ENCODE measurements at regions not wholly inside any gene's neighbourhood (a gene's known extent, or its start where the extent isn't known, plus 50 kb on each side); places are given as distances from the start of the nearest gene placed in this dataset.

DNA sequence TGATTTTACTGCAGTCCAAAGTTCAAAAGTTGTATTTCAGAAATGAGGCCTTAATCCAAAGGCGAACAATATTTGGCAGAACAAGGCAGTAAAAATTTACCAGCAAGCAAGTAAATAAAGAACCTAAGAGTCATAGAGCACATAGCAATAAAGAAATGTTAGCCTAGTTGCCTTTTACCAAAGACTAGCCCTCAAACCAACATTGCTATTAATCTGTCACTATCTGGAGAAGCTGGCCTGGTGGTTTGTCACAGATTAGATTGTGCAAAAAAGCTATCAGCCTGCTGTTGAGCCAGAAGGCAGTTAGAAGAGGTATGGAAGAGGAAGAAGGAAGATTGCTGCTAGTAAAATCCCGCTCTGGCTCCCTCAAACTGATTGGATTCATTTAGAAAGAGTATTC, 304.7 kb upstream of the KLF4 start:
- Histone ChIP-seq H3K36me3 (ENCODE audit: control insufficient read depth in 2 of 2, insufficient read depth in 1 of 2, low read length in 2 of 2) (no peaks in the 10 kb centered on the region), H3K4me3 (ENCODE audit: low read depth, low read length) (no peak overlapping the region), H3K4me1 (ENCODE audit: control insufficient read depth, insufficient read depth, low read length) (no peaks in the 10 kb centered on the region), H3K9me3 (ENCODE audit: control insufficient read depth, insufficient read depth, low read depth, low read length) (no peaks in the 10 kb centered on the region), H3K27ac (ENCODE audit: extremely low read depth, low read depth, low read length) (no peak overlapping the region)
- POLR2A ChIA-PET: no interaction called here
- CTCF ChIA-PET: no interaction called here
- TF ChIP-seq OSR2 (tag by site-specific recombination; IDR thresholded peaks at IDR 0.05): no peak
- TF ChIP-seq, protein P1, sequence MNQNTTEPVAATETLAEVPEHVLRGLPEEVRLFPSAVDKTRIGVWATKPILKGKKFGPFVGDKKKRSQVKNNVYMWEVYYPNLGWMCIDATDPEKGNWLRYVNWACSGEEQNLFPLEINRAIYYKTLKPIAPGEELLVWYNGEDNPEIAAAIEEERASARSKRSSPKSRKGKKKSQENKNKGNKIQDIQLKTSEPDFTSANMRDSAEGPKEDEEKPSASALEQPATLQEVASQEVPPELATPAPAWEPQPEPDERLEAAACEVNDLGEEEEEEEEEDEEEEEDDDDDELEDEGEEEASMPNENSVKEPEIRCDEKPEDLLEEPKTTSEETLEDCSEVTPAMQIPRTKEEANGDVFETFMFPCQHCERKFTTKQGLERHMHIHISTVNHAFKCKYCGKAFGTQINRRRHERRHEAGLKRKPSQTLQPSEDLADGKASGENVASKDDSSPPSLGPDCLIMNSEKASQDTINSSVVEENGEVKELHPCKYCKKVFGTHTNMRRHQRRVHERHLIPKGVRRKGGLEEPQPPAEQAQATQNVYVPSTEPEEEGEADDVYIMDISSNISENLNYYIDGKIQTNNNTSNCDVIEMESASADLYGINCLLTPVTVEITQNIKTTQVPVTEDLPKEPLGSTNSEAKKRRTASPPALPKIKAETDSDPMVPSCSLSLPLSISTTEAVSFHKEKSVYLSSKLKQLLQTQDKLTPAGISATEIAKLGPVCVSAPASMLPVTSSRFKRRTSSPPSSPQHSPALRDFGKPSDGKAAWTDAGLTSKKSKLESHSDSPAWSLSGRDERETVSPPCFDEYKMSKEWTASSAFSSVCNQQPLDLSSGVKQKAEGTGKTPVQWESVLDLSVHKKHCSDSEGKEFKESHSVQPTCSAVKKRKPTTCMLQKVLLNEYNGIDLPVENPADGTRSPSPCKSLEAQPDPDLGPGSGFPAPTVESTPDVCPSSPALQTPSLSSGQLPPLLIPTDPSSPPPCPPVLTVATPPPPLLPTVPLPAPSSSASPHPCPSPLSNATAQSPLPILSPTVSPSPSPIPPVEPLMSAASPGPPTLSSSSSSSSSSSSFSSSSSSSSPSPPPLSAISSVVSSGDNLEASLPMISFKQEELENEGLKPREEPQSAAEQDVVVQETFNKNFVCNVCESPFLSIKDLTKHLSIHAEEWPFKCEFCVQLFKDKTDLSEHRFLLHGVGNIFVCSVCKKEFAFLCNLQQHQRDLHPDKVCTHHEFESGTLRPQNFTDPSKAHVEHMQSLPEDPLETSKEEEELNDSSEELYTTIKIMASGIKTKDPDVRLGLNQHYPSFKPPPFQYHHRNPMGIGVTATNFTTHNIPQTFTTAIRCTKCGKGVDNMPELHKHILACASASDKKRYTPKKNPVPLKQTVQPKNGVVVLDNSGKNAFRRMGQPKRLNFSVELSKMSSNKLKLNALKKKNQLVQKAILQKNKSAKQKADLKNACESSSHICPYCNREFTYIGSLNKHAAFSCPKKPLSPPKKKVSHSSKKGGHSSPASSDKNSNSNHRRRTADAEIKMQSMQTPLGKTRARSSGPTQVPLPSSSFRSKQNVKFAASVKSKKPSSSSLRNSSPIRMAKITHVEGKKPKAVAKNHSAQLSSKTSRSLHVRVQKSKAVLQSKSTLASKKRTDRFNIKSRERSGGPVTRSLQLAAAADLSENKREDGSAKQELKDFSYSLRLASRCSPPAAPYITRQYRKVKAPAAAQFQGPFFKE (tag by site-specific recombination; IDR thresholded peaks at IDR 0.05; ENCODE audit: borderline replicate concordance): no peak
- no peak for TF ChIP-seq ZNF394 (tag by site-specific recombination; IDR thresholded peaks at IDR 0.05; ENCODE audit: borderline replicate concordance)
- TF ChIP-seq, protein P2, sequence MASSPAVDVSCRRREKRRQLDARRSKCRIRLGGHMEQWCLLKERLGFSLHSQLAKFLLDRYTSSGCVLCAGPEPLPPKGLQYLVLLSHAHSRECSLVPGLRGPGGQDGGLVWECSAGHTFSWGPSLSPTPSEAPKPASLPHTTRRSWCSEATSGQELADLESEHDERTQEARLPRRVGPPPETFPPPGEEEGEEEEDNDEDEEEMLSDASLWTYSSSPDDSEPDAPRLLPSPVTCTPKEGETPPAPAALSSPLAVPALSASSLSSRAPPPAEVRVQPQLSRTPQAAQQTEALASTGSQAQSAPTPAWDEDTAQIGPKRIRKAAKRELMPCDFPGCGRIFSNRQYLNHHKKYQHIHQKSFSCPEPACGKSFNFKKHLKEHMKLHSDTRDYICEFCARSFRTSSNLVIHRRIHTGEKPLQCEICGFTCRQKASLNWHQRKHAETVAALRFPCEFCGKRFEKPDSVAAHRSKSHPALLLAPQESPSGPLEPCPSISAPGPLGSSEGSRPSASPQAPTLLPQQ (tag by site-specific recombination; IDR thresholded peaks at IDR 0.05): no peak

DNA sequence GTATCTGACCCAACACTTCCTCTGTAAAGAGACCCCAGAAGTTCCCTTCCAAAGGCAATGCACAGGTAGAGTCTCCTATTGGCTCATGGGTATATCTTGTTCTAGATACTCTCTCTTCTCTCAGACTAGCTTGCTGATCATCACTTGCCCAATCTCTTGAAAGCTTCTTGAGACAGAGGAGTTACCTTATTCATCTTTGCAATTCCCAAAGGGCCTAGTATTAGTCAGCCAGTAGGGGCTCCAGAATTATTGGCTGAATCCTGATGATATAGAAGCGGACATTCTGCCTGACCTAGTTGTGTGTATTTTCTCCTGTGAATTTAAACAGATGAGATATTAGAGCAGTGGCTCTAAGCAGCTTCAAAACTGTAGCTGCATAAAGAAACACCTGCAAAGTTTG, 304.0 kb upstream of the KLF4 start:
- ChIA-PET POLR2A (no interaction called here), CTCF (interaction anchor here (0.6 to 1.9 kb wide), 2 partner anchors 10 to 476 kb away, joined by 3 to 6 read pairs; no protein-coding TSS in a partner anchor)

More for the DNA sequence above, 304.0 kb upstream of the KLF4 start:
- Histone ChIP-seq H3K9me3 (ENCODE audit: control insufficient read depth, insufficient read depth, low read depth, low read length) (no peaks in the 10 kb centered on the region), H3K27ac (ENCODE audit: extremely low read depth, low read depth, low read length) (no peak overlapping the region), H3K36me3 (ENCODE audit: control insufficient read depth in 2 of 2, insufficient read depth in 1 of 2, low read length in 2 of 2) (no peaks in the 10 kb centered on the region), H3K4me1 (ENCODE audit: control insufficient read depth, insufficient read depth, low read length) (no peaks in the 10 kb centered on the region), H3K4me3 (ENCODE audit: low read depth, low read length) (no peak overlapping the region)
- TF ChIP-seq, protein P3, sequence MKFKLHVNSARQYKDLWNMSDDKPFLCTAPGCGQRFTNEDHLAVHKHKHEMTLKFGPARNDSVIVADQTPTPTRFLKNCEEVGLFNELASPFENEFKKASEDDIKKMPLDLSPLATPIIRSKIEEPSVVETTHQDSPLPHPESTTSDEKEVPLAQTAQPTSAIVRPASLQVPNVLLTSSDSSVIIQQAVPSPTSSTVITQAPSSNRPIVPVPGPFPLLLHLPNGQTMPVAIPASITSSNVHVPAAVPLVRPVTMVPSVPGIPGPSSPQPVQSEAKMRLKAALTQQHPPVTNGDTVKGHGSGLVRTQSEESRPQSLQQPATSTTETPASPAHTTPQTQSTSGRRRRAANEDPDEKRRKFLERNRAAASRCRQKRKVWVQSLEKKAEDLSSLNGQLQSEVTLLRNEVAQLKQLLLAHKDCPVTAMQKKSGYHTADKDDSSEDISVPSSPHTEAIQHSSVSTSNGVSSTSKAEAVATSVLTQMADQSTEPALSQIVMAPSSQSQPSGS (tag by site-specific recombination; IDR thresholded peaks at IDR 0.05; ENCODE audit: low read depth): no peak
- no peak for TF ChIP-seq ZNF274 (IDR thresholded peaks at IDR 0.05; ENCODE audit: low read length)
- no peak for TF ChIP-seq ZNF274 (tag by site-specific recombination; IDR thresholded peaks at IDR 0.05; ENCODE audit: borderline replicate concordance)
- no peak for TF ChIP-seq ZNF670 (tag by site-specific recombination; IDR thresholded peaks at IDR 0.05; ENCODE audit: low read depth)
- no peak for TF ChIP-seq ZNF510 (tag by site-specific recombination; IDR thresholded peaks at IDR 0.05; ENCODE audit: insufficient replicate concordance)
- TF ChIP-seq, protein P4, sequence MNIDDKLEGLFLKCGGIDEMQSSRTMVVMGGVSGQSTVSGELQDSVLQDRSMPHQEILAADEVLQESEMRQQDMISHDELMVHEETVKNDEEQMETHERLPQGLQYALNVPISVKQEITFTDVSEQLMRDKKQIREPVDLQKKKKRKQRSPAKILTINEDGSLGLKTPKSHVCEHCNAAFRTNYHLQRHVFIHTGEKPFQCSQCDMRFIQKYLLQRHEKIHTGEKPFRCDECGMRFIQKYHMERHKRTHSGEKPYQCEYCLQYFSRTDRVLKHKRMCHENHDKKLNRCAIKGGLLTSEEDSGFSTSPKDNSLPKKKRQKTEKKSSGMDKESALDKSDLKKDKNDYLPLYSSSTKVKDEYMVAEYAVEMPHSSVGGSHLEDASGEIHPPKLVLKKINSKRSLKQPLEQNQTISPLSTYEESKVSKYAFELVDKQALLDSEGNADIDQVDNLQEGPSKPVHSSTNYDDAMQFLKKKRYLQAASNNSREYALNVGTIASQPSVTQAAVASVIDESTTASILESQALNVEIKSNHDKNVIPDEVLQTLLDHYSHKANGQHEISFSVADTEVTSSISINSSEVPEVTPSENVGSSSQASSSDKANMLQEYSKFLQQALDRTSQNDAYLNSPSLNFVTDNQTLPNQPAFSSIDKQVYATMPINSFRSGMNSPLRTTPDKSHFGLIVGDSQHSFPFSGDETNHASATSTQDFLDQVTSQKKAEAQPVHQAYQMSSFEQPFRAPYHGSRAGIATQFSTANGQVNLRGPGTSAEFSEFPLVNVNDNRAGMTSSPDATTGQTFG (tag by site-specific recombination; IDR thresholded peaks at IDR 0.05; ENCODE audit: borderline replicate concordance): no peak
- no peak for TF ChIP-seq ZNF133 (tag by site-specific recombination; IDR thresholded peaks at IDR 0.05)
